Muscle of back (tissue), 3 donors: ENCODE measurements at regions not wholly inside any gene's neighbourhood (a gene's known extent, or its start where the extent isn't known, plus 50 kb on each side); places are given as distances from the start of the nearest gene placed in this dataset.
A peak's percentile ranks its signal among the peaks of the same experiment; 100 is the strongest.
"Not testable (repeated sequence)": the region's sequence is repeated elsewhere in the genome, so short reads cannot be mapped to it uniquely, and the experiment has no call there.

Source experiments
- DNase-seq, 3 donors: peaks; one replicate each; pipeline versions ENCODE4 v3.0.0 to v3.0.0-alpha.2; 2013

DNA sequence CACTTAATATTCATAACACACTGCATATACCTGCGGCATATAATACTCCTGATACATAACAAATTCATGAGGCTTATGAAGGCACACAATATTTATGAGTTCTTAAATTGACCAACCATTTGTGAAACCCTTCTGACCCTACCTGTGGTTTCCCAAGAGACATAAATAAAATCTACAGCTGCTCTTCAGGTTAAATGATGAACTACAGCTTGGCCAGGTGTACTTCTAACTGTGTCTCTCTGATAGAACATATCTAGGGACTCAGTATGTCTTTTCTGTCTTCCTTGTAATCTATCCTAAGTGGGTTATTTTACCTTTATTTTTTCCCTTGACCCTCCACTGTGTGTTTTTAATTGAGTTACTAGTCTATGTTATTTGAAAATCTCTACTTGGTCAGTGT is 189.9 kb upstream of the UFM1 start:
- DNase-seq: no peak

DNA sequence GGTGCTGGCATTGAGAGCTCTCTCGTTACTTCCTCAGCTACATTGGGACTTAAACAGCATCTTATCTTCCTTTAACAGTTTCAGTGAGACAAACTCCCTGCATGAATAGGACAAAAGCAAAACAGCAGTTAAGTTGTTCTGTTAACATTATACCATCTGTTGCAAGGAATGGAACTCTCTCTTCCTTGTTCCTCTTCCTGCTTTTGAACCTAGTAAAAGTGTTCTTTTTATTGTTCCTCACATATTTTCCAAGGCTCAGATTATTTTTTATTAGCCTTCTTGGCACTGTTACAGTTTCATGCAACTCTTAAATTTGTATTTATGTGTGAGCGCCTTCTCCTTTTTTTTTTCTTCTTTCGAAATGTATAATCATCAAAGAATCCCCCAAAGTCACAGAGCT is 202.6 kb upstream of the UFM1 start:
- DNase-seq: peak in 1 of 3 donors; percentile 5

DNA sequence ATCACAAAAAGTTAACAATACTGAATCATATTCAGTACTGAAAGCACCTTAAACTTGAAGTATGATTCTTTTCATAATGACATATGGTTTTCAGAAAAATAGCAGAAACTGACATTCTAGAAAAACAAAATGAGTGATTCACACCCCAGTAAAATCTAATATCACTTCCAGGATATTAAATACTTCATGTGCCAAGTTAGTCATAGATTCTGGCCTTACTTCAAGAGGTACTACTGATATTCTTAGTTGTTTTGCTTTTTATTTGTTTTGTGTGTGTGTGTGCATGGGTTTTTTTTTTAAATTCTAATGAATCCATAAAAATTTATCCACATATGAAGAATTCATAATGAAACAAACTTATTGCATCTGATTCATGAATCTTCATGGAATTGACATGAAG is 207.9 kb upstream of the UFM1 start:
- no peak for DNase-seq

DNA sequence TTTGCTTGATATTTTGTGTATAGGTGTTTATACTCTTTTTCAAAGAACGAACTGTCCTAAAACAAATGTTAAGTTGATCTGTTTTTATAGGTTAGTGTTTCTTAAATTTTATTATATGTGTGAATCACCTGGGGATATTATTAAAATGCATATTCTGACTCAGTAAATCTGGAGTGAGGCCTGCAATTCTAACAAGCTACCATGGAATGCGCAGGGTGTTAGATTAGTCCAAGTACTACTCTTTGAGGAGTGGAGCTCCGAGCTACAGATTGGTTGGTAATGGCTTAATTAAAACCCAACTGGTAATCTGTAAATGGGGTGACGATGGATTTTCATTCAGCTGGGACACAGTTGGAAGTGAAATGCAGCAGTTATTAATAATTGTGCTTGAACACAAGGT is 214.1 kb upstream of the UFM1 start:
- DNase-seq: no peak

DNA sequence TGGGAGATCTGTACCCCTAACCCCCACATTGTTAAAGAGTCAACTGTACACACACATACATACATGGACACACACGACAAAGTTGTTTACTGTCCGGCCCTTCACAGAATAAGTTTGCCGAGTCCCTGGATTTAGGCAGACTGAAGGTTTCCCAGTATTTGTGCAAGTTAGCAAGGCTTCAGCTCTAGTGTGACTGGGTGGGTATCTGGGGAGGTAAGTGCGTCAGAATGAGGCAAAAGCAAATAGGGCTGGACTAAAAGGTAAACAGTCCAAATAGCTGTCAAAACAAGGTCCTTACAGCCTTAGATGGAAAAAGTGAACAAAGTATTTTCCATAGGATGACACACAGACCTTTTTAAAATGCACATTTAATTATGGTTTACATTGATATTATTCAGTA is 228.4 kb upstream of the UFM1 start:
- no peak for DNase-seq

DNA sequence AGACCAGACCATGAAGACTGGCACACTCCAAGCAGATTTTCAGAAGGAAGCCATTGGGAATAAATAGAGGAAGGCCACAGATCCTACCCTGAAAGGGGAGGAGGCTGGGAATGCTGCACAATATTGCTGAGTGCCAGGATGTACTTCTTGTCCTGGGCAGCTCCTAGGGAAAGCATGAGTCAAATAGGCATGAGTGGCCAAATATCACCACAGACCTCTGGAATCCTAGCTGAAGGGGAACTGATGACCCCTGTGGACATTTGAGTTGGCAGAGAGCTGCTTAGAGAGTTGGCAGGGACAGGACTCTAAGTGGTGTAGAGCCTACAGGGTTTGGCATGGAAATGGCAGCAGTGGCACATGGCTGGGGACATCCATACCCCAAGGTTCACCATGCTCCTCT is 234.3 kb upstream of the TRPC4 start:
- no peak for DNase-seq

DNA sequence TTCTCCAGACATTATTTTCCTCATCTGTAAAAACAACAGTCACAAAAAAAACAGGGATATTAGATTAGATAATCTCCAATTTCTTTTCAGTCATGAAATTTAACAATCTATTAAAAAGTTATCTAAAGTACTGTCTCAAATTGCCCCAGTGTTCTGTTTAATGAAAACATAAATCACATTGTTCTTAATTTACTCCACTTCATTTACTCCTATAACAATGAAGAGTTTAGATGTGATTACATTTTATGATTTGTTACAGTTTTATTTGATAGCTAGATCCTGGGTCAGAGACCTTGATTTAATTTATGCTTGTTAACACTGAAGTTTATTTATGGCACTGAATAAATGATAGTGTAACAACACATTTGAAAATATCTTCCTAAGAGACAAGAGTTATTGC is 230.2 kb upstream of the TRPC4 start:
- no peak for DNase-seq

DNA sequence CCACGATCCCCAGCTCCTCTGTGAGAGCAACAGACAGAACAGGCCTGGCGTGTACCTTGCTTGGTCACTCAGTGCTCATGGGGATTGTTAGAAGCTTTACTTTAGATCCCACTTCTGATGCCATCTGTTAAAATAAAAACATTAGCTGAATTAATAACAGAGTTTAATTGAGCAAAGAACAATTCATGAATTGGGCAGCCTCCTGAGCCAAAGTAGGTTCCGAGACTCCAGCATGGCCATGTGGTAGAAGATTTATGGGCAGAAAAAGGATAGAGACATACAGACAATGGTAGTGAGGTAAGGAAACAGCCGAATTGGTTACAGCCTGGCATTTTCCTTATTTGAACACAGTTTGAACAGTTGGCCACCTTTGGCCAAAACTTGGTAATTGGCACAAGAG is 223.9 kb upstream of the TRPC4 start:
- DNase-seq: no peak

DNA sequence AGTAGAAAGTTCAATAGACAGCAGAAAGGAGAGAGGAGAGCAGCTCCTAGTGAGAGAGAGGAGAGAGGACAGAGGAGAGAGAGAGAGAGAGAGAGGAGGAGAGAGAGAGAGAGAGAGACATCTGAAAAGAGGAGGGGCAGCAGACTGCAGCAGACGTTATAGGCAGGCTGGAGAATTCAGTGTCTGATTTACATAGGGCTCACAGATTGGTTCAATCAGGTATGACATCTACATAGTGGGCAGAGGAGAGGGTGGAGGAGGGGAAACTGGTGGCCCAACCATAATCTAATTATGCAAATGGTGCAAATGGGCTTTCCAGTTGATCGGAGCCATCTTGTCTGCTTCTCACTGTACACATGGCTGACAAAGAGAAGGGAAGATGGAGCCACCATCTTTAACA is 221.3 kb upstream of the TRPC4 start:
- DNase-seq: no peak

DNA sequence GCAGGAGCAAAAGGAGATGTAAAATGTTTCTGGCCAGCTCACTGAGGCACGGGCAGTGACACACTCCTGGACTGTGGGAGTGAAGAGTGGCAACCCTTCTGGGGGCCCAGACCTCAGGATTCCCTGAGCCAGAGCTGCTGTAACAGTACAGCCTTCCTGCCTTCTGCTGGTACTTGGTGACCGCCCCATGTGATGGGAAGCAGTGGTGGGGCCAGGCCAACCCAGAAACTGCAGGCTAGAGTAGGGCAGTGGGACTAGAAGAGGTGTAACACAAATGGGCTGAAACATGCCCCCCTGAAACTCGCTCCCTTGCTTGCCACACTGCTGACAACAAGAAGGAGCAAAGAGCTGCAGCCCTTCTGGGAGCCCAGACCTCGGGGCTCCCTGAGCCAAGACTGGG is 217.1 kb upstream of the TRPC4 start:
- no peak for DNase-seq

DNA sequence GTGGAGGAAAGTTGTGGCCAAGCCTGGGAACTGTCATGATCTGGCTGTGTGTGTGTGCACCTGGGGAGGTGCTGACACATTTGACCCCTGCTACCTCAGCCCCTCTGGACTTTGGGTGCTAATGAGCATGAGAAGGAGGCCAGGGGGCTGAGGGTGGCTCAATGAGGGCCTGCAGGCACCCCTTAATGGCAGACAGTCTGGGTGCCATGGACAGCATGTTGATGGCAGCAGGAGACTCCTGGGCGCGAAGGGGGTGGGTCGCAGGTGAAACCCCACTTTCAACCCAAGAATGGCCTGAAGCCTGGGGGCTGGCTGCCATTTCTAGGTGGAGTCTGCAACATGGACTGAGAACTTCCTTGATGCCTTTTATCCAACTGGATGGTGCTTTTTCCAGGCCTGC is 216.4 kb upstream of the TRPC4 start:
- no peak for DNase-seq

DNA sequence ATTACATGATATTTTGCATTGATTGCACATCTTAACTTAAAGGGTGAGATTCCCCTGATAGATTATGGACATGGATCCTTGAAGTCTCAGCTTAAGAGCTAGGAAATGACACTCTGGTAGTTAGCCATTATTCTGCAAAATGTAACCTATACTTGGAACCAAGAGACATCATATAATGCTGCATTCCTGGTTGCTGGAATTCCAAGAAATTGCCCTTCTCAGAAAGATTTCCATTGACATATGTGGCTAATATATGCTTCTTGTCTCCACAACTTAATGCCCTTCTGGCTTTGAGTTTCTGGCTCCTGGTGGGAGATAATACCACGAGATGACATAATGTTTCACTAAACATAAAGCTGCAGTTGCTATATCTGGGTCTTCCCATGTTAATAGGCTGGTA is 204.4 kb upstream of the TRPC4 start:
- DNase-seq: peak in 1 of 3 donors; percentile 1

DNA sequence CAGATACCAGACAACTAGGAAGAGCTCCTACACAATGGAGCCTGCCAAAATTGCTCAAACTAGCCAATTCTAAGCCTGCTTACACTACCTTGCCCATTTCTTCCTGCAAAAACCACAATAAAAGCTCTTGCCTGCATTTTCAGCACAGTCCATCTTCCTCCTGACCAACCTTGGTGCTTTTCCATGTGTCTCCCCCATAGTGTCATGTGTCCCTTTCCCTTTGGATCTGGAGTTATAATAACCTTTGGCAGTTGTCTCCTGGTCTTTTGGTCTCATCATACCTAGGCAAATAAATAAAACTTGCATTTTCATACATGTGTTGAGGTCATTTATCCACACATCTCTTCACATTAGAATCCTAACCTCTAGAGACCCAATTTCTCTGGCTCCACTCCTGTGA is 203.1 kb upstream of the TRPC4 start:
- no peak for DNase-seq

DNA sequence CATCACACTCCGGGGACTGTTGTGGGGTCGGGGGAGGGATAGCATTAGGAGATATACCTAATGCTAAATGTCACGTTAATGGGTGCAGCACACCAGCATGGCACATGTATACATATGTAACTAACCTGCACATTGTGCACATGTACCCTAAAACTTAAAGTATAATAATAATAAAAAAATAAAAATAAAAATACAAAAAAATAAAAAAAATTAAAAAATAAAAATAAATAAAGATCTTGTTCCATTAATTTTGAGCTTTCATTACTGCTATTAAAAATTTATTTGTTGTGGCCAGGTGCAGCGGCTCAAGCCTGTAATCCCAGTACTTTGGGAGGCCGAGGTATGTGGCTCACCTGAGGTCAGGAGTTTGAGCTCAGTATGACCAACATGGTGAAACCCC is 201.8 kb upstream of the TRPC4 start:
- DNase-seq: not testable (repeated sequence)

DNA sequence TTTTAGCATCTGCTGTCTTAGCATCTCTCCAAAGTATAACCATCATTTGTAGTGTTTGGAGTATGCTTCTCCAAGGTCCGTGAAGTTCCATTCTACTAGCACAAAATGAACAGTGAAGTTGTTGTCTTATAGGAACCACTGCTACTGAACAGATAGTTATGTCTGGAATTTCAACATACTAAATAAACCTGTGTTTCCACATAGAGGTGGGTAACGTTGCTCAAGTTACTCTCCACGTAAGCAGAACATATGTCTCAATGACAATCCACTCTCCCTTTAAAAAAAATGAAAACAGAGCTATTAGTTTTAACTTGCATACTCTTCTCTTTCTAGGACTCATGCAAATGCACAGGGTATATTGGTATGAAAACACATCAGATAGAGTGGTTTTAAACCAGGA is 184.3 kb upstream of the TRPC4 start:
- DNase-seq: no peak

DNA sequence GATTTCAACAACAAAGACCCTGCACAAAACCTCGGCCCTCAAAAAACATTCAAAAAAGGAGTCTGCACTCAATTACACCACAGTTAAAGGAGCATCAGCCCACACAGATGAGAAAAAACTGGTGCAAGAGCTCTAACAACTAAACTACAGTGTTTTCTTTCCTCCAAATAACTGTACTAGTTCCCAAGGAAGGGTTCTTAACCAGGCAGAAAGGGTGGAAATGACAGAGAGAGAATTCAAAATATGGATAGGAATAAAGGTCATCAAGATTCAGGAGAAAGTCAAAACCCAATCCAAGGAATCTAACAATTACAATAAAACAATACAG is 176.4 kb upstream of the TRPC4 start:
- DNase-seq: no peak

DNA sequence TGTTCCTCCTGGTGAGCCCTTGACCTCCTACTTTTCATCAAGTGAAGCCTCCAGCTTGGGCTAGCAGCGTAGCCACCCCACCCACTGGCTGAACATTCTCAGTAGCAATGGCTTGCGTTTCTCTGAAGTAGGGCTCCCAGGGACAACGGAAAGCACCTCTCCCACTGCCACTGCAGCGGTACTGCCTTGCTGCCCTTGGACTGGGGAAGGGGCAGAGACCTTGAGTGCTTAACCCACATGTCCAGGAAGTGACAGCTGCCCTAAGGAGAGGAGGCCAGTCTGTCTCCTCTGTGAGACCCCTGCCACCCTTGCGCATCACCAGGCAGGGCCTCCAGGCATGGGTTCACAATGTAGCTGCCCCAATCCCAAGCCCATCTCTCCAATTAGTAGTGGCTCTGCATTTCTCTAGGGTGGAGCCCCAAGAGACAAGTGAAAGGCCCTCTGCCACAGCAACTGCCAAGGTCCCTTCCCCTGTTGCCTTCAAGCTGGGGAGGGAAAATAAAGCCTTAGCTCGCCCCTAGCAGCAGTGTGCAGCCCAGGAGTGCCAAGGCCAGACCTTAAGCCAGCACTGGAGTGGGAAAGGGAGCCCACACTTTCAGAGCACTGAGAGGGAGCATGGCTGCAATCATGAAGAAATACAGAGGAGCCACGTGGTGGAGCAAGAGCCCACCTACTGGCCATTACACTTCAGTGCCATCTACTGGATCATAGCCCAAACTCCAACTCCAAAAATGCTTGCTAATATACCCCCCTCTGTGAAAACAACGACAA is 175.9 kb upstream of the TRPC4 start:
- no peak for DNase-seq

DNA sequence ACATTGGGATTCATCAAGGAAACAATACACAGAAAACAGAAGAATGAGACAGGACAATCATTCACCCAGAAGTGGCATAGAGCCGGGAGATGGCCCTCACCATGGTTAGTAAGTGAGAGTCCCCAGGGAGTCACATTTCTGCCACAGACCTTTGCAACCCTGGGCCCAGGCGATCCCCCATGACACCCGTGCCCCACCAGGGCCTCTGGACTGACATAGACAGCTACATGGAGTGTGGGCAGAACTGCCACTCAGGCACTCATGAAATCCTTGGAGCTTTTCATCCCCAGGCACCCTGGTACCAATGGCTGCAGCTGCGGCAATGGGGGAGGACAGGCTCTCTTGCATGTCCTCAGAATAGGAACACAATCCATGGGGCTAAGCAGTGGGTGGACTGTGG is 174.5 kb upstream of the TRPC4 start:
- no peak for DNase-seq

DNA sequence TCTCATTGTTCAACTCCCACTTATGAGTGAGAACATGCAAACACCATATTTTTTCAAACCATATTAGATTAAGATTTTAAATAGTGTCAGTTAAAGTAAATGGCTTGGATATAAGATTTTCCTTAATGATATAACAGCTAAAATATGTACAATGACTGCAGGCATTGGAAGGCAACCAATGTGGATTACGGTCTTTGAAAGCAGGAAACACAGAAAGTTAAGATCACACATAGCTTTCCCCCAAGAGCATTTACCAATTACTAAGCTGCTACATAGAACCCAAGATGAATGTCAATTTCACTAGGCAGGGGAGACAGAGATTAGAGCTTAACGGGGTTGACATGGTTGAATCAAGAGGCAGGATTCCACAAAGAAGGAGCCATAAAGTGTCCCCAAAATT is 173.2 kb upstream of the TRPC4 start:
- peak; percentile 11 to 15 (median 15) for DNase-seq

DNA sequence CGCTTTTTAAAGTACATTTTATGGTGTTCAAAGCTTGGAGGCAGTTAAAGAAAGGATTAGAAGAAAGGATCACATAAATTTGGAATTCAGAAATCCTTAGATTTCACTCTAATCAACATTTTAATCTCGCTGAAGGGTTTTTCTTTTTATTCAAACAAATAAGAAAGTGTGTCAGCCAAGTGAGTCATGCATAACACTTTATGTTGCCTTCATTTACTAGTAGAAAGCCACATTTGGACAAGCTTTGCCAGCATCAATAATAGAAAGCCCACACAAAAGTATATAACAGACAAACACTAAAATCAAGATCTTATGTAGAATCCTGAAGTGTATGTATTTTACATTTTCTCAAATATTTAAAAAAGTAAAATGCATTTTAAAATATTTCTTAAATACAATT is 154.9 kb upstream of the TRPC4 start:
- DNase-seq: no peak

DNA sequence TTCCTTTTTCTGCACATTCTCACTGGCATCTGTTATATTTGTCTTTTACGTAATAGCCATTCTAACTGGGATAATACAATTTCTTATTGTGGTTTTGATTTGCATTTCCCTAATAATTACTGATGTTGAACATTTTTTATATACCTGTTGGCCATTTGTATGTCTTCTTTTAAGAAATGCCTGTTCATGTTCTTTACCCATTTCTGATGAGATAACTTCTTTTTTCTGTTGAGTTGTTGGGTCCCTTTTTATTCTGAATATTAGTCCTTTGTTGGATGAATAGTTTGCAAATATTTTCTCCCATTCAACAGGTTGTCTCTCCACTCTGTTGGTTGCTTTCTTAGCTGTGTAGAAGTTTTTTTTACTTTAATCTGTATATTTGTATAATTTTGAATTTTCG is 147.7 kb upstream of the TRPC4 start:
- DNase-seq: no peak

DNA sequence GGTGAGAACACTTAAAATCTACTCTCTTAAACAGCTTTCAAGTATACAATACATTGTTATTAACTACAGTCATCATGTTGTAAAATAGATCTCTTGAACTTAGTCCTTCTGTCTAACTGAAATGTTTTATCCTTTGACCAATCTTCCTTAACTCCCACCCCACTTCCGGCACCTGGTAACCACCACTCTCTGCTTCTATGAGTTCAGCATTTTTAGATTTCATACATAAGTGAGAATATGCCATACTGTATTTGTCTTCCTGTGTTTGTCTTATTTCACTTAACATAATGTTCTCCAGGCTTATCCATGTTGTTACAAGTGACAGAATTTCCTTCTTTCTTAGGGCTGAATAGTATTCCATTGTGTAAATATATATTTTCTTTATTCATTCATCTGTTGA is 144.1 kb upstream of the TRPC4 start:
- DNase-seq: no peak

DNA sequence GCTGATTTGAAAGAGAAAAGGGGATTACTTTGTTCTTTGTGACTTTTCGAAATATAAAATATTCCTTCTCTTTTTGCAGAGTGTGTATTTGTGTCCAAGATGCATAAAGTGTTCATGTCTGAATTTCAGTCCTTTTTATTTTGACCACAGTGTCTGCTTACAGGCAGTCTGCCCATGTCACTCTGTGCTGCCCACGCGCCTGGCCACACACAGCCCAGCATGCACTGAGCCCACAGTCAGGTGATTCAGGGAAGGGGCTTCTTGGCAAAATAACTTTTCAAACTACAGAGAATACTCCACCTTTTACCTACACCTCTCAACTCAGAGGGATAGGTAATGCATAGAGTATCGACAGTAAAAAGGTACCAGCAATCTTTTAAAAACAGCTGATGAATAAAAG is 142.5 kb upstream of the TRPC4 start:
- no peak for DNase-seq

DNA sequence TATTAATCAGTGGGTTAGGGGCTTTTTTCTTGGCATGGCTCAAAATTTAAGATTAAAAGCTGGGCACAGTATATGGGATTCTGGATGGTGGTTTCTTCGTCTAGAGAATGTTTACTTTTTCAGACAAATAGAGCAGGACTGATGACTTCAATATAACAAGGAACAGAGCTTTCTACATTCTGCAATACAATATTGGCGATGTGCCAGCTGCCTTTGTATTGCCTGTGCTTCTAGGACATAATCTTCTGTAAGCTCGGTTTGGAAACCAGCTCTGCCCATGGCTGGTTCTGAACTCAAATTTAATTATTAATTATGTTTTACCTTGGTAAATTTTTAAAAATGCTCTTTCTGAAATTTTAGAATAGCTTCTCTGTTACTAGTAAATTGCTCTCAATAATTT is 139.1 kb upstream of the TRPC4 start:
- DNase-seq: peak; percentile 21 to 72 (median 36)

DNA sequence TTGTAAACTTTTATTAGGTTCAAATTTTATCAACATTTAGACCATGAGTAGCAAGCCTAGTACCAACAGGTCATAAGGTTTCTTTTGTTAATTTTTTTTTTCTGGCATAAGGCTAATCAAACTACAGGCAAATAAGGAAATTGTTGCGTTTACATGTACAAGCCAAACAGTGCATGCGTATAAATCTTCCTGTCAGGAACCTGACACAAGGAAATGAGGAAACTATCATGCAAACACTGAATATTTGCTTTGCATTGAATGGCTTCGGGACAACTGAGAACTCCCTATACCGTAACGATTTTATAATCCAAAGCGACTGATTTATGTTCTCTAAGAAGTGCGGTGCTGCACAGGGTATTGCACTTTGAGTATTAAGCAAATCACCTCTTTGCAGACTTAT is 133.0 kb upstream of the TRPC4 start:
- no peak for DNase-seq
